GM12873 (cell line): ENCODE measurements at regions not wholly inside any gene's neighbourhood (a gene's known extent, or its start where the extent isn't known, plus 50 kb on each side); places are given as distances from the start of the nearest gene placed in this dataset.

Experiments used
- TF ChIP-seq, protein P1 (sequence below): IDR thresholded peaks from 2 replicates; pipeline ENCODE4 v1.5.1; 2012; ENCODE audit warnings: low read depth, mild to moderate bottlenecking, moderate library complexity, low read length, control low read depth; ENCODE audit not compliant: insufficient read depth; ENCODE audit errors: missing control alignments

DNA sequence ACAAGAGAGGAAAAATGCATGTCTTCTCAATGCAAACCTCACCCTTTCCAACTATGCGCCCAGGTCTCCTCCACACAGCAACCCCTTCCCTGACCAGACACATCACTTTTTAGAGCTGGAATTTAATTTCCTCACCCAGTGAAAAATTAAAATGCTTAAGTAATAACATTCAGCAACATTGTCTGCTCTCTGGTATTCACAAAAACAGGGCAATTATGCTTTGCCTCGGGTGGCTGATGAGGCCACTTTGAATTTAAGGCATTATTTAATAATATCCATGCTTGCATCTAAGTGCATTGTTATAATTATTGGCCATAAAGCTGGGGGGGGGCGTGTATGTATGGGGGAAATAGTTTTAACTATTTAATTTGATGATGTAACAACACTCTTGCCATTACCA is 777.8 kb upstream of the NRSN1 start:
- TF ChIP-seq, protein P1, sequence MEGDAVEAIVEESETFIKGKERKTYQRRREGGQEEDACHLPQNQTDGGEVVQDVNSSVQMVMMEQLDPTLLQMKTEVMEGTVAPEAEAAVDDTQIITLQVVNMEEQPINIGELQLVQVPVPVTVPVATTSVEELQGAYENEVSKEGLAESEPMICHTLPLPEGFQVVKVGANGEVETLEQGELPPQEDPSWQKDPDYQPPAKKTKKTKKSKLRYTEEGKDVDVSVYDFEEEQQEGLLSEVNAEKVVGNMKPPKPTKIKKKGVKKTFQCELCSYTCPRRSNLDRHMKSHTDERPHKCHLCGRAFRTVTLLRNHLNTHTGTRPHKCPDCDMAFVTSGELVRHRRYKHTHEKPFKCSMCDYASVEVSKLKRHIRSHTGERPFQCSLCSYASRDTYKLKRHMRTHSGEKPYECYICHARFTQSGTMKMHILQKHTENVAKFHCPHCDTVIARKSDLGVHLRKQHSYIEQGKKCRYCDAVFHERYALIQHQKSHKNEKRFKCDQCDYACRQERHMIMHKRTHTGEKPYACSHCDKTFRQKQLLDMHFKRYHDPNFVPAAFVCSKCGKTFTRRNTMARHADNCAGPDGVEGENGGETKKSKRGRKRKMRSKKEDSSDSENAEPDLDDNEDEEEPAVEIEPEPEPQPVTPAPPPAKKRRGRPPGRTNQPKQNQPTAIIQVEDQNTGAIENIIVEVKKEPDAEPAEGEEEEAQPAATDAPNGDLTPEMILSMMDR = no peak

DNA sequence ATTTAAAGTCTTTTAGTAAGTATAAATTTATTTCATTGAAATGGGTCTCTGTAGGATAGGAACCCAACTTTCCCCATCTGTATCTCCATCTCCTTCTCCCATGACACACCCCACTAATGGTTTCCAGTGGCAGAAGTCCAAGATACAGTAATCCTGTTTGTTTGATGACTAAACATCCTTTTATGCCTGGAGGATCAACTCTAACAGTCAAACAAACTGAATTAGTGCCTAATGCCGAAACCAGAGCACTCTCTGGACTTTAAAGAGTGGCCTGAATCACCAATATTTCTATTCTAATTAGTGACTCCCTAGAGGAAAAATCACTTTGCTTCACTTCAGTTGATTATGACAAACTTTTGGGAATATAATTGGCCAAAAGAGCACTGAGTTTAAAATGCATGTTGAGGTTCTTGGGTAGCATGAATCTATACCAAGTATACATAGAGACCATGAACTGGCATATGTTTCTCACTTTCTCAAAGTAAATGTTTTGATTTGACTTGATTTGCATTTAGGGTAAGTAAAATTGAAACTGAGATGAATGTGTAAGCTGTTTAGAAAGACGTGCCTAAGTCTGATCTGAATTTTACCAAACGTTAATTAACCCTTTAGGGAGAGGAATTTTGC is 776.4 kb upstream of the NRSN1 start:
- TF ChIP-seq, protein P1 = no peak

DNA sequence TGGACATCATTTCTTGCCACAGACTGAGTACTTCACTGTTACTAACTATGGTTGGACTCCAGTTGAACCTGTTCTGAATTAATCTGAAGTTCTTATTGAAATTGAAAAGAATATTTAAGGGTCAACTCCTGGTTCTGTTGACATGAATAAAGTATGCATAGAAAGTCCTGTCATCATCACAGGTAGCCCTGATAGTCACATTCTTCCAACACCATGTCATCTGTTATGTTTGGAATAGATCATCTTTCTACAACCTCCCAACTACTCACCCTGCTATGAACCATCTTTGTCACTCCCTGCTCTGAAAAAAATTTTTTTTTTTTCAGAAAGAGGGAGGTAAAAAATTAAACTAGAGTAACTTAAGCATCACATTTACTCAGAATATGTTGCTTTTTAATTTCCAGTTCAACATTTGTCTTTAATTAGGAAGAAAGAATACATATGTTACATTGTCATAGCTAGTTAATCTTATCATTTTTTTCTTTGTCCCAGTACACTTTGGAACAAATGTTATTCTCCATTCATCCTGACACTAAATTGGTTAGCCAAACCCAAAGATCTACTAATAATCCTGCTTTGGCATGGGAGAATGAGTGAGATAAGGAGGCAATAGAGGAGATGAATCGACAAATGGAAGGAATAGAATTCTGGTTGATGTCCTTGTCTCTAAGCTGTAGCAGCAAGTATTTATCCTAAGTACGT is 775.1 kb upstream of the NRSN1 start:
- TF ChIP-seq, protein P1 = no peak

DNA sequence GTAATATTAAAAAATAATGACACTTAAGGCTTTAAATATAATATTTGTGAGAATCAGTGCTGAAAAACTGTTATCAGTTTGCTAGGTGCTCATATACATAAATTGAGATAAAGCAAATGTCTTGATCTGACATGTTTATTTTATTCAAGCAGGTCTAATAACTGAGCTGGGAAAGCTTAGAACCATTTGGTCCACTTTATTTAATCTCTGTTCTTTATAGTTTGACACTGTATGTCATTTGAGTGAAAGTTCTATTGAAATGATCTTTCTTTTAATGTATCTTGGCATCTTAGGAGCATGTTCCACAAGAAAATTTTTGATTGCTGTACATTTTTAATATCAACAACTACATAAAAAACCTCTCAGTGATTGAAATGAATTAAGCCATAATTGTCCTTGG is 772.0 kb upstream of the NRSN1 start:
- TF ChIP-seq, protein P1 = no peak

DNA sequence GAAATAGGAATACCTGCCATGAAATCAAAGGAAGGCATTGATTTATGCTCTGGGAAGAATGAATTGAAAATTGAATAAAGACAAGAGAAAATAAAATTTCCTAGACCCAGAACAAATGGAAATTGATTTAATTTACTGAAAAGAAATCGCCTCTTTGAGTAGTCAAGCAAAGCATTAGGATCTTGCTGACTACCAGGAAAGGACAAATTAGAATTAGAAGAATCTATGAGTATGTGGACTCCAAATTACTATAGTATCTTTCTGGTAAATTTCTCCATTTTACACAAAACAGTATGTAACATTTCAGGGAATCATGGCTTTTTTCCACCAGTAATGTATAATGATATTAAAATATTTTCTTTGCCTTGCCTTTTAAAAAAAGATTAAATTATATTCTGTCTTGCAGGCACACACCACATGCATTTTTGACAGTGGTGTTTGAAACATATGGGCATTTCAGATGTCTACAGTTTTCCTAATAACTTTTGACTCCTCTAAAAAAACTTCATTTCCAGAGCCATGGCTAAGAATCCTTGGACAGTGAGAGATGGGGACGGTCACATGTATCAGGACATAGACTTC is 768.7 kb upstream of the NRSN1 start:
- TF ChIP-seq, protein P1 = no peak

DNA sequence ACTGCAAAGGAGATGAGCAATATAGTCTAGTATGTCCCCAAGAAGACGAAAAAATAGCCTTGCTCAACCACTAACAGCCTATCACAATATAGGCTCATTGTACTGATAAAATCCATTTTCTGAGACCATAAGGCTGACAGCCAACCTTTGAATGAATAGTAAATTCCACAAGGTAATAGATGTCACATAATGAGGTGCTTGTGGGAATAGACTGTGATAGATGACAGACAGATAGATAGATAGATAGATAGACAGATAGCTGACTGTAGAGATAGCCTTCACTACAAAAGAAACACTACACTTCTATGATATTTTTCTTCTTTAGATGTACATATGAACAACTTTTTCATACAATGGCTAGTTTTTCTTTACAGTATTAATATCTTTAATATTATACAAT is 760.3 kb upstream of the NRSN1 start:
- TF ChIP-seq, protein P1 = no peak

DNA sequence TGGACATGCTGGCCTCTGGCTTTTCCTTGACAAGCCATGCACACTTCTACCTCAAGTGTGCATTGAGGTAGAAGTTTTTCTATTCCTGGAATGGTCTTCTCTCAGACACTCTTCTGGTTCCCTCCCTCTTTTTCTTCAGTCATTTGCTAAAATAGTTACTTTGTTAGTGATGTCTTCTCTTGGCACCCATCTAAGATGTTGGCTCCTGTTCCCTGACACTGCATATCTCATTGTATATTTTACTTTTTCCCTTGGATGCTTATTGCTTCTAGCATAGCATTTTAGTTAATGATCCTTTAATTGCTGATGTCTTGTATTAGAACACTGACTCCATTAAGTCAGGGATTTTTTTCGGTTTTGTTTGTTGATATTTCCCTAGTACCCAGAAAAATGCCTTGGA is 758.7 kb upstream of the NRSN1 start:
- TF ChIP-seq, protein P1 = no peak
